GM12878 (cell line): ENCODE measurements at regions not wholly inside any gene's neighbourhood (a gene's known extent, or its start where the extent isn't known, plus 50 kb on each side); places are given as distances from the start of the nearest gene placed in this dataset.

Experiments used
- ATAC-seq: fragments of 200-7000 bp; cut with Tn5 transposase; 3 replicates; pipeline ENCODE4 v1.9.1; 2020; ENCODE audit warnings: mild to moderate bottlenecking, moderate library complexity
- BruUV-seq: library from RNA; stranded (reverse); fragments of 400-500 nt; replicated peaks from 2 replicates; lab custom pipeline; 2021; lab: Mats Ljungman, UMichigan
- CTCF ChIA-PET: fragments of 300-600 bp; sonication (Branson Sonifier 250); formaldehyde crosslinking; extraction: SDS; loops from one replicate; lab custom pipeline; 2021; ENCODE audit warnings: inconsistent platforms; lab: Yijun Ruan, JAX
- POLR2A ChIA-PET: fragments of 350-600 bp; formaldehyde crosslinking; extraction: SDS; loops from one replicate; lab custom pipeline; 2021; ENCODE audit warnings: inconsistent platforms; lab: Charles Lee
- RAD21 ChIA-PET: fragments of 300-600 bp; sonication (Branson Sonifier 250); formaldehyde crosslinking; loops from one replicate; lab custom pipeline; 2023; ENCODE audit warnings: antibody characterized with exemption; ENCODE audit not compliant: unreplicated experiment; lab: Charles Lee
- SMC1A ChIA-PET: fragments of 300-600 bp; sonication (Branson Sonifier 250); formaldehyde crosslinking; loops from one replicate; lab custom pipeline; 2023; ENCODE audit not compliant: unreplicated experiment, uncharacterized antibody; lab: Charles Lee
- DNase-seq: peaks from one replicate; pipeline ENCODE4 v3.0.0-alpha.2; 2011; ENCODE audit warnings: low read depth, low spot score
- FAIRE-seq: peaks from 3 replicates; lab custom pipeline; 2011; peaks lifted over from hg19 to GRCh38; lab: Jason Lieb, UNC
- H2AFZ ChIP-seq: 2 replicates; pipeline ENCODE4 v1.6.0; 2011; ENCODE audit warnings: low read depth, low read length, control low read depth; ENCODE audit not compliant: control insufficient read depth
- H3K27ac ChIP-seq: 2 replicates; pipeline ENCODE4 v1.5.1; 2011; ENCODE audit warnings: control low read depth; ENCODE audit not compliant: control insufficient read depth, insufficient read depth
- H3K27me3 ChIP-seq, 2 experiments: replicated peaks in 1 of 2; 2 replicates each; pipeline versions ENCODE4 v1.6.0 to v1.6.1; 2011; ENCODE audit warnings: low read length in 1 of 2; ENCODE audit not compliant: control insufficient read depth in 2 of 2, insufficient read depth in 2 of 2
- H3K36me3 ChIP-seq, 2 experiments: 2 replicates each; pipeline ENCODE4 v1.5.1; 2011; ENCODE audit warnings: low read length in 1 of 2; ENCODE audit not compliant: control insufficient read depth in 2 of 2, insufficient read depth in 2 of 2
- H3K4me1 ChIP-seq: 2 replicates; pipeline ENCODE4 v1.6.1; 2011; ENCODE audit warnings: mild to moderate bottlenecking, low read length, moderate library complexity, mixed read lengths; ENCODE audit not compliant: control insufficient read depth, insufficient read depth
- H3K4me2 ChIP-seq: 2 replicates; pipeline ENCODE4 v1.6.0; 2011; ENCODE audit warnings: control low read depth; ENCODE audit not compliant: control insufficient read depth, insufficient read depth
- H3K4me3 ChIP-seq: fragments of 200-600 bp; sonication (generic); 2 replicates; pipeline ENCODE4 v1.5.1; 2016
- H3K79me2 ChIP-seq: 2 replicates; pipeline ENCODE4 v1.6.0; 2011; ENCODE audit warnings: low read length; ENCODE audit not compliant: control insufficient read depth, insufficient read depth
- H3K9ac ChIP-seq: 2 replicates; pipeline ENCODE4 v1.8.0; 2011; ENCODE audit warnings: low read length, control low read depth, mixed read lengths; ENCODE audit not compliant: control insufficient read depth, insufficient read depth
- H3K9me3 ChIP-seq: replicated peaks from 3 replicates; pipeline ENCODE4 v1.5.1; 2011; ENCODE audit warnings: mild to moderate bottlenecking, low read length; ENCODE audit not compliant: control insufficient read depth, insufficient read depth
- H4K20me1 ChIP-seq: 2 replicates; pipeline ENCODE4 v1.6.0; 2011; ENCODE audit not compliant: control insufficient read depth, insufficient read depth
- ATF3 ChIP-seq: IDR thresholded peaks from 2 replicates; pipeline ENCODE4 v1.6.1; 2011; ENCODE audit warnings: low read depth, mild to moderate bottlenecking, low read length, moderate library complexity, borderline replicate concordance; ENCODE audit errors: extremely low read depth
- CHD1 ChIP-seq: IDR thresholded peaks from 2 replicates; pipeline ENCODE4 v1.6.1; 2012; ENCODE audit warnings: low read depth, low read length, improper control_type of control experiment
- HSF1 ChIP-seq: fragments of 150-350 bp; IDR thresholded peaks from 2 replicates; pipeline ENCODE4 v1.6.1; 2014; ENCODE audit warnings: mild to moderate bottlenecking, low read depth, low read length
- MEF2B ChIP-seq: fragments of 450-650 bp; IDR thresholded peaks from 2 replicates; pipeline ENCODE4 v1.6.1; 2018; ENCODE audit warnings: mild to moderate bottlenecking, moderate library complexity; ENCODE audit not compliant: partially characterized antibody, poor library complexity, severe bottlenecking
- SPI1 ChIP-seq: IDR thresholded peaks from 2 replicates; pipeline ENCODE4 v1.6.1; 2011; ENCODE audit warnings: low read depth, mild to moderate bottlenecking, low read length, moderate library complexity, borderline replicate concordance; ENCODE audit not compliant: insufficient read depth
- ZBTB11 ChIP-seq: fragments of 450-650 bp; formaldehyde crosslinking; IDR thresholded peaks from 2 replicates; pipeline ENCODE4 v1.5.0; 2022; ENCODE audit warnings: mild to moderate bottlenecking, missing genetic modification characterization
- WGBS: methylation state at CpG from one replicate; pipeline ENCODE4 v1.1.6; 2016; ENCODE audit warnings: low lambda C conversion rate; ENCODE audit not compliant: insufficient replicate concordance, insufficient coverage; ENCODE audit errors: missing lambda C conversion rate; 5-methylcytosine and 5-hydroxymethylcytosine counted together
- in situ Hi-C: fragments of 300-500 bp; cut with MboI; formaldehyde crosslinking; loops from 9 replicates; pipeline ENCODE4 v1.14.3; 2018; ENCODE audit warnings: mixed read lengths
- intact Hi-C: fragments of 100-400 bp; cut with micrococcal nuclease; formaldehyde crosslinking; loops from one replicate; pipeline ENCODE4 v1.14.2; 2022; ENCODE audit not compliant: unreplicated experiment

GRCh38 chr17:62188713-62189112 lies 123.6 kb upstream of the MED13 start:
- intact Hi-C loops, result no loop called here
- Histone ChIP-seq H2AFZ (no peak overlapping the region), H3K27me3 (no peaks in the 10 kb centered on the region), H3K9me3 (no peaks in the 10 kb centered on the region), H3K27ac (no peak overlapping the region), H4K20me1 (no peaks in the 10 kb centered on the region), H3K4me3 (no peak overlapping the region), H3K79me2 (no peaks in the 10 kb centered on the region), H3K9ac (no peak overlapping the region), H3K4me2 (no peak overlapping the region), H3K36me3 (no peaks in the 10 kb centered on the region), H3K4me1 (no peaks in the 10 kb centered on the region)
- CTCF ChIA-PET, result no interaction called here
- no peak for TF ChIP-seq MEF2B
- no peak for TF ChIP-seq ATF3
- no peak for TF ChIP-seq CHD1
- TF ChIP-seq ZBTB11 (CRISPR knock-in tag), result no peak
- TF ChIP-seq SPI1, result no peak
- no peak for TF ChIP-seq HSF1
- no peak for FAIRE-seq
- in situ Hi-C loops, result no loop called here
- SMC1A ChIA-PET, result no interaction called here
- RAD21 ChIA-PET, result no interaction called here
- DNase-seq, result no peak
- ATAC-seq, result peak; percentile 74
- POLR2A ChIA-PET, result no interaction called here
- 37% methylated on average over 5 of the region's 5 CpGs for WGBS
- no TSS peak for BruUV-seq
